ENCODE measurements at regions not wholly inside any gene's neighbourhood (a gene's known extent, or its start where the extent isn't known, plus 50 kb on each side); places are given as distances from the start of the nearest gene placed in this dataset.

- no peak for TF ChIP-seq CTCF (IDR thresholded peaks at IDR 0.05 in 4 of 5, conservative IDR thresholded peaks at IDR 0.05 in 1 of 5)
- TF ChIP-seq POLR2A (IDR thresholded peaks at IDR 0.05): no peak
These were observed 78.1 kb upstream of the NREP start for GRCh38 chr5:111834926-111835599.
